ENCODE measurements at regions not wholly inside any gene's neighbourhood (a gene's known extent, or its start where the extent isn't known, plus 50 kb on each side); places are given as distances from the start of the nearest gene placed in this dataset.
A peak's percentile ranks its signal among the peaks of the same experiment; 100 is the strongest.

DNA sequence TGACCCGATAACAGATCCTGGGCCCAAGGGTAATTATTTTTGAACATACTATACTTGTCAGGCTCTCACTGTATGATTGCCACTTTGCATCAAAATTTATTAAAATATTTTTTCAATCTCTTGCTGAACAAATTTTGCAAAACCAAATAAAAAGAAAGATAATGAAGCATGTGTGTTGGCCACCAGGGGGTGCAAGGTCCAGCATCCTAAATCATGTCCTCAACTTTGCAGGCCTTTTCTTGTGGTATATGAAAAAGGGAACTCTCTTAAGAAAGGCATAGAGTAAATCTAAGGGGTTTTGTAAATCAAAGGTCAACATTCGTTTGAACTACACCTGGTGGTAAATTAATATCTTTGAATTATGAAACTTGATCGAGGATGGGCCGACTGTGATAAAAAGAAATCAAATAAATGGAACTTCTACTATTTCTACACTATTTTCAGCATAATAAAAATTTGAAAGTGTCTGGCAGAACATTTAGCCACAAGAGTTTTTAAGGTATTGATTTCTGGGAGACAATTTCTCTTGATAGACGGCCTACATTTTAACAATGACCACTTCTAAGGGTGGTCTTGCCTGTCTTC lies 676.5 kb downstream of the DMRTA1 start:
- H2AFZ ChIP-seq, result no peak overlapping the region
- no peak overlapping the region for H3K4me2 ChIP-seq (ENCODE audit: unreplicated experiment)
- WGBS, 2 experiments (ENCODE audit: low coverage in 1 of 2, low lambda C conversion rate in 2 of 2, missing lambda C conversion rate in 2 of 2), result 55 to 56% methylated on average over 5 of the region's 5 CpGs
- no peak overlapping the region for H3K27ac ChIP-seq
- H3K9me3 ChIP-seq (ENCODE audit: low read depth), result no peaks in the 10 kb centered on the region
- no peaks in the 10 kb centered on the region for H3K4me1 ChIP-seq (ENCODE audit: insufficient read depth)
- no peaks in the 10 kb centered on the region for H3K27me3 ChIP-seq (replicated peaks; ENCODE audit: insufficient read depth)
- no peak overlapping the region for H3K9ac ChIP-seq
- TF ChIP-seq EZH2phosphoT487 (IDR thresholded peaks at IDR 0.05; ENCODE audit: insufficient read depth, low read depth) (no peak), EZH2 (IDR thresholded peaks at IDR 0.05; ENCODE audit: insufficient read depth, poor library complexity, severe bottlenecking) (no peak)
- DNase-seq, result peak; percentile 53
- H4K20me1 ChIP-seq (ENCODE audit: insufficient read depth), result no peaks in the 10 kb centered on the region
- H3K36me3 ChIP-seq (ENCODE audit: low read depth), result no peaks in the 10 kb centered on the region
- no peaks in the 10 kb centered on the region for H3K9me2 ChIP-seq (ENCODE audit: insufficient read depth)
- no peak overlapping the region for H3K4me3 ChIP-seq
- H3K79me2 ChIP-seq (ENCODE audit: insufficient read depth), result no peaks in the 10 kb centered on the region
- in situ Hi-C loops (cut with MboI), result no loop called here
- no peaks in the 10 kb centered on the region for H3F3A ChIP-seq (ENCODE audit: insufficient read depth)

DNA sequence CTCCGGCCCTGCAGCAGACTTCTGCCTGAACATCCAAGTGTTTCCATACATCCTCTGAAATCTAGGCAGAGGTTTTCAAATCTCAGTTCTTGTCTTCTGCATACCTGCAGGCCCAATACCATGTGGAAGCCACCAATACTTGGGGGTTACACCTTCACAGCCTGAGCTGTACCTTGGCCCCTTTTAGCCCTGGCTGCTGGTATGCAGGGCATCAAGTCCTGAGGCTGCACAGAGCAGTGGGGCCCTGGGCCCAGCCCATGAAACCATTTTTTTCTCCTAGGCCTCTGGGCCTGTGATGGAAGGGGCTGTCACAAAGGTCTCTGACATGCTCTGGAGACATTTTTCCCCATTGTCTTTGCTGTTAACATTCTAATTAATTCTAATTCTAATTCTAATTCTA lies 680.6 kb downstream of the ELAVL2 start:
- H3K4me2 ChIP-seq (ENCODE audit: unreplicated experiment), result no peak overlapping the region
- H2AFZ ChIP-seq, result no peak overlapping the region
- no peaks in the 10 kb centered on the region for H3K79me2 ChIP-seq (ENCODE audit: insufficient read depth)
- no peak for DNase-seq
- H3K9me3 ChIP-seq (ENCODE audit: low read depth), result no peaks in the 10 kb centered on the region
- H3K9ac ChIP-seq, result no peak overlapping the region
- no peaks in the 10 kb centered on the region for H3K9me2 ChIP-seq (ENCODE audit: insufficient read depth)
- WGBS, 2 experiments (ENCODE audit: low coverage in 1 of 2, low lambda C conversion rate in 2 of 2, missing lambda C conversion rate in 2 of 2), result 20 to 22% methylated on average over 1 of the region's 1 CpG
- TF ChIP-seq EZH2phosphoT487 (IDR thresholded peaks at IDR 0.05; ENCODE audit: insufficient read depth, low read depth), result no peak
- no peak for TF ChIP-seq EZH2 (IDR thresholded peaks at IDR 0.05; ENCODE audit: insufficient read depth, poor library complexity, severe bottlenecking)
- no peak overlapping the region for H3K4me3 ChIP-seq
- H3F3A ChIP-seq (ENCODE audit: insufficient read depth), result no peaks in the 10 kb centered on the region
- in situ Hi-C loops (cut with MboI), result no loop called here
- 0 out of 2 replicates have a peak, but pooled peaks cover 3% of the 10 kb centered on the region for H3K27me3 ChIP-seq (replicated peaks; ENCODE audit: insufficient read depth)
- no peaks in the 10 kb centered on the region for H3K36me3 ChIP-seq (ENCODE audit: low read depth)
- H3K27ac ChIP-seq, result no peak overlapping the region
- H3K4me1 ChIP-seq (ENCODE audit: insufficient read depth), result no peaks in the 10 kb centered on the region
- no peaks in the 10 kb centered on the region for H4K20me1 ChIP-seq (ENCODE audit: insufficient read depth)

DNA sequence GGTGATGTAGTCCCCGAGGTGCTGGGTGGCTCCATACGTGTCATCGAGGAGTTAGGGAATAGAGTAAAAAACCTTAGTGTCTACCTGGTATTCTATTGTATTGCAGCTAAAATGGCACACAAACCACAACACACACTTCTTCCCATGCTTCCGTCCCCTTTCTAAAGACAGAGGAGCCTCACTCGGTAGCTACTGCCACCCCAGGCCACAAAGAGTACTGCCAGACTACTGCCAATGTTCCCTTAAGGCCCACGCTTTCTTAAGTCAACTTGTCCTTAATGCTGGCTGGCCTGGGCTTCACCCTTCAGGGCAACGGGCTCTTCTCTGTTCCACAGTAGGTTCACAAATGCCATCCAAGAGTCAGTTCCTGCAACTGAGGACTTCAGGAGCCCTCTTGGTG lies 673.0 kb downstream of the ELAVL2 start:
- H3F3A ChIP-seq (ENCODE audit: insufficient read depth), result no peaks in the 10 kb centered on the region
- no peak overlapping the region for H3K9ac ChIP-seq
- H3K4me1 ChIP-seq (ENCODE audit: insufficient read depth), result no peaks in the 10 kb centered on the region
- no peaks in the 10 kb centered on the region for H3K9me2 ChIP-seq (ENCODE audit: insufficient read depth)
- H3K4me2 ChIP-seq (ENCODE audit: unreplicated experiment), result no peak overlapping the region
- no peak overlapping the region for H2AFZ ChIP-seq
- no peaks in the 10 kb centered on the region for H3K9me3 ChIP-seq (ENCODE audit: low read depth)
- no peak overlapping the region for H3K27ac ChIP-seq
- no peaks in the 10 kb centered on the region for H3K79me2 ChIP-seq (ENCODE audit: insufficient read depth)
- 49 to 52% methylated on average over 7 of the region's 7 CpGs for WGBS, 2 experiments (ENCODE audit: low coverage in 1 of 2, low lambda C conversion rate in 2 of 2, missing lambda C conversion rate in 2 of 2)
- DNase-seq, result peak; percentile 1
- no peak for TF ChIP-seq EZH2 (IDR thresholded peaks at IDR 0.05; ENCODE audit: insufficient read depth, poor library complexity, severe bottlenecking)
- no peak for TF ChIP-seq EZH2phosphoT487 (IDR thresholded peaks at IDR 0.05; ENCODE audit: insufficient read depth, low read depth)
- no peaks in the 10 kb centered on the region; the same call in 1 of the 2 replicates for H3K27me3 ChIP-seq (replicated peaks; ENCODE audit: insufficient read depth)
- in situ Hi-C loops (cut with MboI), result no loop called here
- no peaks in the 10 kb centered on the region for H3K36me3 ChIP-seq (ENCODE audit: low read depth)
- no peak overlapping the region for H3K4me3 ChIP-seq
- no peaks in the 10 kb centered on the region for H4K20me1 ChIP-seq (ENCODE audit: insufficient read depth)

DNA sequence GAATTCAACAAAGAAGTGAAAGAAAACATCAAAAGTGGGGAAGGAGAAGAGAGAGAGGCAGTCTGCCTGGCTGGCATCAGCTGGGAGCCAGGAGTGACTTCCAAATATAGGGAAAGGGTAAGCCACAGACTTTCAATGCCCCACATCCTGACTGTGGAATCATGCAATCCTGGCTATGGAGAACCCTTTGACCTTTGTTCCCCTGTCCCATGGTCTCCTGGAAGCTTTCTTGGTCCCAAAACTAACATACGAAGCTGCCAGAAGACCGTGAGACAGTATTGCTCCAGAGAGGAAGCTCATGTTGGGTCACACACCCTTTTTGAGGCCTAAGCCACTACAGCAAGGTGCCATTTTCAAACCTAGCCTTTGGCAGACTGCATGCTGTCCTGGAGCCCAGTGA lies 665.5 kb downstream of the ELAVL2 start:
- no peaks in the 10 kb centered on the region for H3K9me2 ChIP-seq (ENCODE audit: insufficient read depth)
- WGBS, 2 experiments (ENCODE audit: low coverage in 1 of 2, low lambda C conversion rate in 2 of 2, missing lambda C conversion rate in 2 of 2), result 46 to 58% methylated on average over 2 of the region's 2 CpGs

More for the DNA sequence above, 665.5 kb downstream of the ELAVL2 start:
- Histone ChIP-seq H3K9me3 (ENCODE audit: low read depth) (no peaks in the 10 kb centered on the region), H3K79me2 (ENCODE audit: insufficient read depth) (no peaks in the 10 kb centered on the region), H2AFZ (no peak overlapping the region), H3K27ac (no peak overlapping the region), H3K4me3 (no peak overlapping the region), H3K4me2 (ENCODE audit: unreplicated experiment) (no peak overlapping the region), H3K9ac (no peak overlapping the region), H3K36me3 (ENCODE audit: low read depth) (no peaks in the 10 kb centered on the region), H3K27me3 (replicated peaks; ENCODE audit: insufficient read depth) (no peaks in the 10 kb centered on the region; the same call in 1 of the 2 replicates), H3K4me1 (ENCODE audit: insufficient read depth) (no peaks in the 10 kb centered on the region), H3F3A (ENCODE audit: insufficient read depth) (no peaks in the 10 kb centered on the region), H4K20me1 (ENCODE audit: insufficient read depth) (no peaks in the 10 kb centered on the region)
- TF ChIP-seq EZH2 (IDR thresholded peaks at IDR 0.05; ENCODE audit: insufficient read depth, poor library complexity, severe bottlenecking) (no peak), EZH2phosphoT487 (IDR thresholded peaks at IDR 0.05; ENCODE audit: insufficient read depth, low read depth) (no peak)
- DNase-seq, result no peak
- in situ Hi-C loops (cut with MboI), result no loop called here
